ENCODE measurements at regions not wholly inside any gene's neighbourhood (a gene's known extent, or its start where the extent isn't known, plus 50 kb on each side); places are given as distances from the start of the nearest gene placed in this dataset.

GRCh38 chr3:196147116-196147515 lies 64.1 kb downstream of the ZDHHC19 start:
- DNase-seq (ENCODE audit: low read depth) (no peak), FAIRE-seq (no peak)
- no peak for TF ChIP-seq CTCF (IDR thresholded peaks at IDR 0.05; ENCODE audit: insufficient read depth, low read length, severe bottlenecking)

DNA sequence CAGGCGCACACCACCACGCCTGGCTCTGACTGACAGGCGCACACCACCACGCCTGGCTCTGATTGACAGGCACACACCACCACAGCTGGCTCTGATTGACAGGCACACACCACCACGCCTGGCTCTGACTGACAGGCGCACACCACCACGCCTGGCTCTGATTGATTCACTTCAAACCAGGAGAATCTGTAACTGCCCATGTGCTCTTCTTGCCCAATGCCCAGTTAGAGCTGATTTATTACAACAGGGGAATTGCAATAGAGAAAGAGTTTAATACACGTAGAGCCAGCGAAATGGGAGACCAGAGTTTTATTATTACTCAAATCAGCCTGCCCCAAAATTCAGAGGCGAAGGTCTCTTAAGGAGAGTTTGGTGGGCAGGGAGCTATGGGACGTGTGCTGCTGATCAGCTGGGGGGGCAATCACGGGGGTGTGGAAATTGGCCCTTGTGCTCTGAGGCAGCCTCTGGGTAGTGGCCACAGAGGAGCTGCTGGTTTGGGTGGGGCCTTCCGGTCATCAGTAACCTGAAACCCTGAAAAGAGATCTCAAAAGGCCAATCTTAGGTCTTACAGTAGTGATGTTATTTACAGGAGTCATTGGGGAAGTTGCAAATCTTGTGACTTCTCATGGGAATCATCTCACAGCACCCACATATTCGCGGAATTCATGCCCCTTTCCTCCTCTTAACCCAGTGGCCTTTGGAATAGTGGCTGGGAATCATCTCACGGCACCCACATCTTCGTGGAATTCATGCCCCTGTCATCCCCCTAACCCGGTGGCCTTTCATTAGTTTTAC lies 63.8 kb upstream of the TFRC start:
- DNase-seq (ENCODE audit: low read depth), result no peak
- no peak for FAIRE-seq
- no peak overlapping the region for H3K4me3 ChIP-seq (ENCODE audit: low read depth, low read length)
- TF ChIP-seq CTCF (IDR thresholded peaks at IDR 0.05; ENCODE audit: insufficient read depth, low read length, severe bottlenecking), result no peak
- no peaks in the 10 kb centered on the region for H3K36me3 ChIP-seq (ENCODE audit: control insufficient read depth, insufficient read depth, low read length)
- no peaks in the 10 kb centered on the region for H3K27me3 ChIP-seq (ENCODE audit: control insufficient read depth, insufficient read depth, low read length)

More at GRCh38 chr3:196147116-196147515, 64.1 kb downstream of the ZDHHC19 start:
- H3K27me3 ChIP-seq (ENCODE audit: control insufficient read depth, insufficient read depth, low read length), result no peaks in the 10 kb centered on the region
- H3K4me3 ChIP-seq (ENCODE audit: low read depth, low read length), result no peak overlapping the region
- no peaks in the 10 kb centered on the region for H3K36me3 ChIP-seq (ENCODE audit: control insufficient read depth, insufficient read depth, low read length)

GRCh38 chr3:196144383-196145105 lies 62.7 kb upstream of the TFRC start:
- DNase-seq (ENCODE audit: low read depth), result peak; percentile 83
- no peak for FAIRE-seq
- Histone ChIP-seq H3K36me3 (ENCODE audit: control insufficient read depth, insufficient read depth, low read length) (no peaks in the 10 kb centered on the region), H3K27me3 (ENCODE audit: control insufficient read depth, insufficient read depth, low read length) (no peaks in the 10 kb centered on the region), H3K4me3 (ENCODE audit: low read depth, low read length) (no peak overlapping the region)
- no peak for TF ChIP-seq CTCF (IDR thresholded peaks at IDR 0.05; ENCODE audit: insufficient read depth, low read length, severe bottlenecking)

- no peak for TF ChIP-seq CTCF (IDR thresholded peaks at IDR 0.05; ENCODE audit: insufficient read depth, low read length, severe bottlenecking)
- FAIRE-seq (no peak), DNase-seq (ENCODE audit: low read depth) (no peak)
- Histone ChIP-seq H3K4me3 (ENCODE audit: low read depth, low read length) (no peak overlapping the region), H3K27me3 (ENCODE audit: control insufficient read depth, insufficient read depth, low read length) (no peaks in the 10 kb centered on the region), H3K36me3 (ENCODE audit: control insufficient read depth, insufficient read depth, low read length) (no peaks in the 10 kb centered on the region)
These were observed 62.0 kb upstream of the TFRC start for GRCh38 chr3:196143708-196144382.

GRCh38 chr3:196142202-196142956 lies 60.5 kb upstream of the TFRC start:
- Histone ChIP-seq H3K36me3 (ENCODE audit: control insufficient read depth, insufficient read depth, low read length) (no peaks in the 10 kb centered on the region), H3K27me3 (ENCODE audit: control insufficient read depth, insufficient read depth, low read length) (no peaks in the 10 kb centered on the region), H3K4me3 (ENCODE audit: low read depth, low read length) (peak overlapping the region; percentile 19)
- no peak for TF ChIP-seq CTCF (IDR thresholded peaks at IDR 0.05; ENCODE audit: insufficient read depth, low read length, severe bottlenecking)
- DNase-seq (ENCODE audit: low read depth) (peak; percentile 68), FAIRE-seq (no peak)
